ENCODE measurements at regions not wholly inside any gene's neighbourhood (a gene's known extent, or its start where the extent isn't known, plus 50 kb on each side); places are given as distances from the start of the nearest gene placed in this dataset.

DNA sequence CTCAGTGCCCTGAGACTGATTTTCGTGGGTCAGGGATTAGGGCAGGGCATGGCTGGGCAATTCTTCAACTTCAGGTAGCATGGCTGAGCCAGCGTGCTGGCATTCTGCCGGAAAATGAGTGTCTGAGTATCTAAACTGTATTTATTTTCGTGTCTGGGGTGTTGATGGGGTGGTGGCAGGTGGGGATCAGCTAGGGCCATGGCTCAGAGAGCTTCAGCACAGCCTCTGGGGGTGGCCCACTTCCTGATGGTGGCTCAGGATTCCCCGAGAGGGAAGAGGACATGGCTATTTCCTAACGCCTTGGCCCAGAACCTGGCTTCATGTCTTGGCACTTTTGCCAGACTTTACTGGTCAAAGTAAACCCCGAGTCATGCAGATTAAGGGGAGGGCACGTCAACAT lies 260.5 kb downstream of the GADD45G start:
- DNase-seq (ENCODE audit: low spot score in 2 of 2): no peak
- TF ChIP-seq POLR2AphosphoS5 (IDR thresholded peaks at IDR 0.05) (no peak), POLR2A (IDR thresholded peaks at IDR 0.05) (no peak)
- TF ChIP-seq, protein P1, sequence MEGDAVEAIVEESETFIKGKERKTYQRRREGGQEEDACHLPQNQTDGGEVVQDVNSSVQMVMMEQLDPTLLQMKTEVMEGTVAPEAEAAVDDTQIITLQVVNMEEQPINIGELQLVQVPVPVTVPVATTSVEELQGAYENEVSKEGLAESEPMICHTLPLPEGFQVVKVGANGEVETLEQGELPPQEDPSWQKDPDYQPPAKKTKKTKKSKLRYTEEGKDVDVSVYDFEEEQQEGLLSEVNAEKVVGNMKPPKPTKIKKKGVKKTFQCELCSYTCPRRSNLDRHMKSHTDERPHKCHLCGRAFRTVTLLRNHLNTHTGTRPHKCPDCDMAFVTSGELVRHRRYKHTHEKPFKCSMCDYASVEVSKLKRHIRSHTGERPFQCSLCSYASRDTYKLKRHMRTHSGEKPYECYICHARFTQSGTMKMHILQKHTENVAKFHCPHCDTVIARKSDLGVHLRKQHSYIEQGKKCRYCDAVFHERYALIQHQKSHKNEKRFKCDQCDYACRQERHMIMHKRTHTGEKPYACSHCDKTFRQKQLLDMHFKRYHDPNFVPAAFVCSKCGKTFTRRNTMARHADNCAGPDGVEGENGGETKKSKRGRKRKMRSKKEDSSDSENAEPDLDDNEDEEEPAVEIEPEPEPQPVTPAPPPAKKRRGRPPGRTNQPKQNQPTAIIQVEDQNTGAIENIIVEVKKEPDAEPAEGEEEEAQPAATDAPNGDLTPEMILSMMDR (IDR thresholded peaks at IDR 0.05): no peak
- no peaks in the 10 kb centered on the region for H3K9me3 ChIP-seq
- H3K36me3 ChIP-seq: no peaks in the 10 kb centered on the region
- H3K27ac ChIP-seq: no peak overlapping the region
- H3K4me3 ChIP-seq: no peak overlapping the region
- H3K4me1 ChIP-seq: no peaks in the 10 kb centered on the region
- no peaks in the 10 kb centered on the region for H3K27me3 ChIP-seq
- intact Hi-C loops (cut with DNase I; ENCODE audit: low total_unique reads): no loop called here

DNA sequence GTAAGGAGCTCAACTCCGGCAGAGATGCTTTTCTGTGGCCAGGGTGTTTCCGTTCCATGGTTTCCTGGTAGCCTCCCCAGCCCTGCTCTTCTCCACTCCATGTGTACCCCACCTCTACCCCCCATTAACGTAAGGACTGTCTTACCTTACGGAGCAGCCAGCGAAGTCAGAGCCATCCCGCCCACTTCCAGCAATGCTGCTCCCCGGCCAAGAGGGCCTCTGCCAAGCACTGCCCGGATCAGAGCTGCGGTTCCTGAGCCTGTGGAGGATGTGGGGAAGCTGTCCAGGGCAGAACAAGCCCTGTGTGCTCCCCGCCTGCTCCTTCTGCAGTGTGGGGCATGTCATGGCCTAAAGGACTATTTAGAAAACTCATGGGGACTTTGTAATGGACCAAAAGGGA lies 261.2 kb downstream of the GADD45G start:
- DNase-seq (ENCODE audit: low spot score in 2 of 2): no peak
- intact Hi-C loops (cut with DNase I; ENCODE audit: low total_unique reads): no loop called here
- Histone ChIP-seq H3K4me1 (no peaks in the 10 kb centered on the region), H3K9me3 (no peaks in the 10 kb centered on the region), H3K27me3 (no peaks in the 10 kb centered on the region), H3K27ac (no peak overlapping the region), H3K36me3 (no peaks in the 10 kb centered on the region), H3K4me3 (no peak overlapping the region)
- no peak for TF ChIP-seq POLR2AphosphoS5 (IDR thresholded peaks at IDR 0.05)
- TF ChIP-seq, protein P1 (IDR thresholded peaks at IDR 0.05): no peak
- TF ChIP-seq POLR2A (IDR thresholded peaks at IDR 0.05): no peak

DNA sequence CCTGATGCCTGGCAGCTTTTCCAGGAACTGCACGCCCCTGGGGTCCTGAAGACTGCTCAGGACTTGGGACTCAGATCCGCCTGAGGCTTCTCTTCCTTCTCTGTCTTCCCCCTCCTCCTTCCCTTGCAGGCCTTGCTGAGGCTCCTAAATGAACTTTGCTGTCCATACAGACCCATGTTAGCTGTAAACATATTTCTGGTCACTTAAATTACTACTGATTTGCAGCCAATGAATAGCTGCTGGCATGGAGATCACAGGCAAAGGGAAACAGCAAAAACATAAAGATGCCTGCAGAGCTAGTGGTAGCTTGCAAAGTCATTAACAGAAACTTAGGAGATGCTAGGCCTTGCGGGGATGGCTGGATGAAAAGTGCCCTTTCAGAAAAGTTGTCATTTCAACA lies 261.9 kb downstream of the GADD45G start:
- Histone ChIP-seq H3K36me3 (no peaks in the 10 kb centered on the region), H3K4me1 (no peaks in the 10 kb centered on the region), H3K9me3 (no peaks in the 10 kb centered on the region), H3K27ac (no peak overlapping the region), H3K27me3 (no peaks in the 10 kb centered on the region), H3K4me3 (no peak overlapping the region)
- intact Hi-C loops (cut with DNase I; ENCODE audit: low total_unique reads): no loop called here
- DNase-seq (ENCODE audit: low spot score in 2 of 2): no peak
- TF ChIP-seq POLR2A (IDR thresholded peaks at IDR 0.05) (no peak), POLR2AphosphoS5 (IDR thresholded peaks at IDR 0.05) (no peak)
- TF ChIP-seq, protein P1 (IDR thresholded peaks at IDR 0.05): no peak

DNA sequence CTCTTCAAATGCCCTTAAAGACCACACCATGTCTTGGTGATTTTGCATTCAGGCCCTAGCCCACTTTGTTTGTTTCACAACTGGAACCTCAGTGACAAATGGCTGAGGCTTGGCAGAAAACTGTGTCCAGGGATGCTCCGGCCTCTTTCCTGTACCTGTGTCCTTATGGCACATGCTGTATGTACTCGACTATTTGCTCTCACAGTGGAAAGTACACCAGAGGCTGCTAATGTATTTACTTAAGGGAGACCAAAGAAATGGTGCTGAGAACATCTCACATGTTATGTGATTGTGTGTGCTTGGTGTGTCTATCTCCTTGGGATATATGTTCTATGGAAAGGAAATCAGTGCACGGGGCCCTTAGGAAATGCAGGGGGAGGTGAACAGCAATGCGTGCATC lies 263.3 kb downstream of the GADD45G start:
- no peaks in the 10 kb centered on the region for H3K4me1 ChIP-seq
- intact Hi-C loops (cut with DNase I; ENCODE audit: low total_unique reads): no loop called here
- no peaks in the 10 kb centered on the region for H3K27me3 ChIP-seq
- H3K36me3 ChIP-seq: no peaks in the 10 kb centered on the region
- no peak for DNase-seq (ENCODE audit: low spot score in 2 of 2)
- no peak overlapping the region for H3K4me3 ChIP-seq
- H3K9me3 ChIP-seq: no peaks in the 10 kb centered on the region
- no peak overlapping the region for H3K27ac ChIP-seq
- no peak for TF ChIP-seq POLR2A (IDR thresholded peaks at IDR 0.05)
- no peak for TF ChIP-seq POLR2AphosphoS5 (IDR thresholded peaks at IDR 0.05)
- TF ChIP-seq, protein P1 (IDR thresholded peaks at IDR 0.05): no peak

DNA sequence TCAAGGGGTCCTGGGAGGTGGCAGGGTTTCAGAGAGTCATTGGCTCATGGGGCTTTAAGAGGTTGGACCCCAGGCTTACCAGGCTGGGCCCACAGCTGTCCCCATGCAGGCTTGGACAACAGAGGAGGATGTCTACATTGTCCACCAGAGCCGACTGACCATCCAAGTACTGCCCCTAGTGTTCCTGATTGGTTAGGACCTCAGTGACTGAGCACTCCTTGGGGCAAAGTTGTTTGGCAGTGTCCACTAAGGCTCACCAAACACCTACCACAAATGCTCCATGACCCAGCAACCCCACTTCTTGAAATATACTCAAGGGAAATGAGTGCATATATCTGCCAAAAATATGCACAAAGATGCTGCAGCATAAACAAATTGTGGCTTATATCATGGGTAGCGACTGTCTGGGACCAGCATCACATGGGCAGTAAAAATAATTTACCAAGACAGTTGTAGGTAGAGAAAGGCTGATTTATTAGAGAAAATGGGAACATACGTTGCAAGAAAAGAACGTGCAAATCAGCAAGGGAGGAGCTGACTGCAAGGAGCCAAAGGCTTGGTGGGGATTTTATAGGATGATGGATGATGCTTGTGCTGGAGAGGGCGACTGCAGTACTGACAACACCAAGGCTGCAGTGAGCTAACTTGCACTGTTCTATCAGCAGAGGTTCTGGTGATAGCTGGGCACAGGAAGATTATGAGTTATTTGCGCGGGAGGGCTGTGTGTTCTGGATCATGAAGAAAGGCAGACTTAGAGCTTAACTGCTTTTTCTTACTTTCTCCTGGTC lies 265.2 kb downstream of the GADD45G start:
- no peak overlapping the region for H3K27ac ChIP-seq
- no peak for TF ChIP-seq POLR2A (IDR thresholded peaks at IDR 0.05)
- TF ChIP-seq, protein P1 (IDR thresholded peaks at IDR 0.05): no peak
- TF ChIP-seq POLR2AphosphoS5 (IDR thresholded peaks at IDR 0.05): no peak
- no peaks in the 10 kb centered on the region for H3K4me1 ChIP-seq
- H3K4me3 ChIP-seq: no peak overlapping the region
- no peaks in the 10 kb centered on the region for H3K9me3 ChIP-seq
- intact Hi-C loops (cut with DNase I; ENCODE audit: low total_unique reads): loop anchor here (1.0 to 10.0 kb wide), 2 partner anchors 44 to 1565 kb away; no protein-coding TSS in a partner anchor
- peak in 1 of 2 donors; percentile 22 for DNase-seq (ENCODE audit: low spot score in 2 of 2)
- no peaks in the 10 kb centered on the region for H3K27me3 ChIP-seq
- no peaks in the 10 kb centered on the region for H3K36me3 ChIP-seq

Data from breast epithelium (tissue), 4 donors.